Activated T-helper 1 cell treated with anti-CD3 and anti-CD28 coated beads, Interleukin-2, amount 50 U/mL, for 16 hours (primary cell): ENCODE measurements at regions not wholly inside any gene's neighbourhood (a gene's known extent, or its start where the extent isn't known, plus 50 kb on each side); places are given as distances from the start of the nearest gene placed in this dataset.
"Not testable (repeated sequence)": the region's sequence is repeated elsewhere in the genome, so short reads cannot be mapped to it uniquely, and the experiment has no call there.

Experiments
- DNase-seq, 2 donors: peaks; one replicate each; pipeline ENCODE4 v3.0.0-alpha.2; 2020; ENCODE audit warnings: low read depth in 1 of 2, low spot score in 1 of 2

DNA sequence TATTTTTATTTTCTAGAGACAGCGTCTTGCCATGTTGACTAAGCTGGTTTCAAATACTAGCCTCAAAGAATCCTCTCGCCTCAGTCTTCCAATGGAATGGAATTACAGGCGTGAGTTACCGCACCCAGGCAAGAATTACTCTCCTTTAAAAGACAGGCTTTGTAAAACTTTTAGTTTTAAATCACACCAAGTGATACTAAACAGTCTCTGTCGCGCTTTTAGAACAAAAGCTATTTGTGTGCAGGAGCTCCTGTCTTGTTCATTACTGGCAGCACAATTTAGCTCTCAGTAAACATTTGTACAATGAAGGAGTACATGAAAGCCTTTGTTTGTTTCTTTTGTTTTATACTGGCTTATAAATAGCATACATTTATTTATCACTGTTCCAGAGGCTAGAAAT is 1719.2 kb upstream of the PIK3C3 start:
- no peak for DNase-seq

DNA sequence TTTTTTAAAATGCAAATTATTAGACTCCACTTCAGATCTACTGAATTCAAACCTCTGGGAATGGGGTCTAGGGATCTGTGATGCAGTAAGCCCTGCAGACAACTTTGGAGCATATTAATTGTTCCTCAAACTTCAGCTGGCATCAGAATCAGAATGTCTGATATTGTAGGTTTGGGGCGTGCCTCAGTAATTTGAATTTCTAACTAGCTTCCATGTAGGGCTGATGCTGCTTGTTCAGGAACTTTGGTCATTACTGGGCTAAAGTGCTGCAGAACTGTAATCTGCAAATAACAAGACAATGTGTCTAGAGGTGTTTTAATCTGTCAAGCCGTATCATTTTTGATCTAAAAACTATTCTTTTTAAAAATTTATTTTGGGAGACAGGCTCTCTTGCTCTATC is 1719.7 kb upstream of the PIK3C3 start:
- no peak for DNase-seq

DNA sequence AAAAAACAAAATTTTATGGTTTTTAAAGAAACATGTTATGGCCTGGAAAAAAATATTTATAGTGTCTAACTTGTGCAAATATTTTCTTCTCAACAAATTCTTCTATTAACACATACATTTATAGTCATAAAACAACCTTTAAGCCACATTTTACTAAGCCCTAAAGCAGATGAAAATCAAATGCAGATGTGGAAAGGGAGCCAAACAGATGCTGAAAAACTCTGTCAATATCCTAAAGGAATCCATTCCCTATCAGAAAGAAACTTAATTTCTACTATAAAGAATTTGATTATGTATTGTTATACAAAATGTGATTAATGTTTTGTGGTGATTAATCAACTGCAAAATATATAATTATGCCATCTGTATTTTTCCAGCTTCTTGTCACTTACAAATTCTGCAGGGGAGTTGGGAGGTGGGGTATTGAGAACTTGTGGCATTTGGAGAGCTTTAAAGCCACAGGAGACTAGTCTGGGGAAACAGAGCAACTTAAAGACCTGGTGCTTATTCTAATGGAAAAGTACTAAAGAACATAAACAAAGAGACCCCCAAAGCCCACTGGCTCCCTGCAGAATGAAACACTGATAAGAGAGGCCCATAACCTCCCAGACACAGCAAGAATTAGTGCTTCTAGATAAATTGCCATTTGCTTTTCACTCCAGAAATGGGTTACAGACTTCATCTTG is 1721.0 kb upstream of the PIK3C3 start:
- no peak for DNase-seq

DNA sequence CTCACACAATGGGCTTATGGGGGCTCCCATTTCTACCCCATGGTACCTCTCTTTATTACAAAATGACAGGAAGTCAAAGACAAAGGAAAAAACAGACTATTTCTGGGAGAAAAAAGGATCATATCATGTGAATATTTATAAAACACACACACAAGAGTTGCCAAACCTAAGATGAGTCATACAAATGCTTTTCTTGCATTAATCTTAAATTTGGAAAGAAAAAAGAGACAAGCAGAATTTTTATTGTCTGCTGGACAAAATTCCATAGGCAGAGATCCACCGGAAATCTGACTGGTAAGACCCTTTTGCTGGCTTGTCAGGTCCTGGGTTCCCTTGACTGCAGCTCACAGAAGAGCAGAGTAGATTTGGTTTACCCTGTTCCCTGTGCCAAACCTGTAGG is 1732.3 kb upstream of the PIK3C3 start:
- no peak for DNase-seq

DNA sequence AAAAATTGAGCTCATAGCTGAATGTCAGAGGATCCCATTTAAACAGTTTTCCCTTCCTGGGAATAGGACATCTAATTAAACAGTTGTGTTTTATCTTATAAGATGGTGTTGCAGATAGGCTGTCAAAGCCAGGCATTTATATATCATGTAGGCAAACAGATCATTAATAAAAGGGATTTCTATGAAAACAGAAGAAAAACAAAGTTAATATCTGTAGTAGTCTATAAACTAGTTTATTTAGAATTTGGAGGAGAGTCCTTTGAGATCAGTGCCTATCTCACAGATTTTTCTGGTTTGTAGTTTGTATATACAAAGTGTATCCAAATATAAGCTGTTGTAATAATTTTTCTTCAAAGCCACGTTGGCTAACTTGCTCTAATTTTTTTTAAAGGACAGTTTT is 1738.2 kb upstream of the PIK3C3 start:
- DNase-seq: no peak

DNA sequence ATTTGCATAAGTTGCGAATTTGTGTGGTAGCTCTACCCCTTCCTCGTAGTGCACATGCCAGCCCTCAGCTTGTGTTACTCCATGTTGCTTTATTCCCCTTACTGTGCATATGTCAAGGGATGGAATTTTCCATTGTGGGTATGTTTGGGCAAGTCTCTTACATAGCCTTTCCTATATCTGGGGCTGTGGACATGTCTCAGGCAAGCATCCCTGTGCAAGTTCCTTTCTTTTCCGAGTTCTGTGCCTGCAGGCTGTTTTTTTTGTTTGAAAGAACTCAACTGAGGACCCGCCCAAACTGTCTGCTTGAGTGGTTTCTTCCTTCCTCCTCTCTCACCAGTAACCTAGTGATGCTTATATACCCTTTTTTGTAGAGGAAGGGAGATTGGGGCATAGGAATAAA is 1739.1 kb upstream of the PIK3C3 start:
- no peak for DNase-seq

DNA sequence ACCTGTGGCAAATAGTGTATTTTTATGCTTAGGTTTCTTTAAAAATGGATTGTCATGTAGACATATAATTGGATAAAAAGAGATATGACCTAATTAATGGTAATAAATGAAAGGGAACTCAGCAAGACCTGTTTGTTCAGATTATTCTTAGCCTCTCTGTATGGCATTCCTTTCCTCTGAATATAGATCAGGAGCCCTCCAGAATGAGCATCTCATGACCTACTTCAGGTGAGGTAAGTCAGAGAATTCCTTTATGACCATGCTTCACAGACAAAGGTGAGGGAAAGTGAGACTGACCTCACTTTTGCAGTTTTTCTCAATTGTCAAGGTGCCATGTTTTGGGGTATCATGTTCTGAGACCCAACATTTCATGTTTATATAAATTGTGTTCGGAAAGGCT is 1744.3 kb upstream of the PIK3C3 start:
- no peak for DNase-seq

DNA sequence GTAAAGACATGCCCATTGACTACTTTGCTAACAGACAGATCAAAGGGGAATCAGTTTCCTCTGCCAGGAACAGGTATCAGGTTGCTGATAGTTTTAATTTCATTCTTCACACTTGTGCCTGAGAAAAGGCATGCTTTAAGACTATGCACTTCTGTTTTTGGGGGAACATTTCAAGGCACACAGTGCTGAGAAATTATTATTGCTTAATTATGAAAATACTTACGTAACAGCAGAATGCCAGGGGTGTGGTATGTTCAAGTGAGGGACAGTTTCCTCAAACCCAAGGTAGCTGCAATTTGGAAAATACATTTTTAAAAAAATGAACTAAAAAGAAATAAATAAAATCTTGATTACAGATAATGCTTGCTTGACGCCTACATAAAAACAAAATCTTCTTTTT is 1746.1 kb upstream of the PIK3C3 start:
- DNase-seq: no peak

DNA sequence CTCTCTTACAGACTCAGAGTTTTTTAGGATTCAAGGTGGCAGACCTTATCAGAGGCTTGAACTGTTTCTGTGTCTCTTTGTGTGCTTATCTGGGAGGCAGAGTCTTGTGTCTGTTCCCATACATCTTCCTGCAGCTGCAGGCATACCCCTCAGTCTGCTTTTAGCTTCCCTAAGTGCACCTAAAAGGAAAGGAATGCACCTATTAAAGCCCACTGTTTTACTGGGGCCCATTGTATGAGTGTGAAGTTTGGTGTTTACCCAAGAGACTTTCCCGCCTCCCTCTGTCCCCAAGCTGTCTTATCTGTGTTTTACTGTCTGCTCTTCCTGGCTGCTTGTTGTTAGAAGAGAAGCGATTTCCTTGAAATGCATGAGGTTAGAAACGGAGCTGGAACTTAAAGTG is 1757.3 kb upstream of the PIK3C3 start:
- DNase-seq: no peak

DNA sequence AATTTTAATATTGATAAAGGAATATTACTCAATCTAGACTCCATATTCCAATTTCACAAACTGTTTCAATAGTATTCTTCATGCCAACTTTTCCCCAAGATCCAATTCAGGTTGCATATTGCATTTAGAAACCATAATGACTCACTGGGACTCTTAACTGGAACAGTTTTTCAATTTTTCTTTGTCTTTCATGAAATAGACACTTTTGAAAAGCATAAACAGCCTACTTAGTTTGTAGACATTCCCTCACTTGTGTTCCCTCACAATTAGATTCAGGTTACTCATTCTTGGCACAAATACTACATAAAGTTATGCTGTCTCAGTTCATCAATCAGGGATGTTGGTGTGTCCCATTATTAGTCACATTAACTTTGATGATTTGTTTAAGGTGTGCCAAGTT is 1768.4 kb upstream of the PIK3C3 start:
- DNase-seq: no peak

DNA sequence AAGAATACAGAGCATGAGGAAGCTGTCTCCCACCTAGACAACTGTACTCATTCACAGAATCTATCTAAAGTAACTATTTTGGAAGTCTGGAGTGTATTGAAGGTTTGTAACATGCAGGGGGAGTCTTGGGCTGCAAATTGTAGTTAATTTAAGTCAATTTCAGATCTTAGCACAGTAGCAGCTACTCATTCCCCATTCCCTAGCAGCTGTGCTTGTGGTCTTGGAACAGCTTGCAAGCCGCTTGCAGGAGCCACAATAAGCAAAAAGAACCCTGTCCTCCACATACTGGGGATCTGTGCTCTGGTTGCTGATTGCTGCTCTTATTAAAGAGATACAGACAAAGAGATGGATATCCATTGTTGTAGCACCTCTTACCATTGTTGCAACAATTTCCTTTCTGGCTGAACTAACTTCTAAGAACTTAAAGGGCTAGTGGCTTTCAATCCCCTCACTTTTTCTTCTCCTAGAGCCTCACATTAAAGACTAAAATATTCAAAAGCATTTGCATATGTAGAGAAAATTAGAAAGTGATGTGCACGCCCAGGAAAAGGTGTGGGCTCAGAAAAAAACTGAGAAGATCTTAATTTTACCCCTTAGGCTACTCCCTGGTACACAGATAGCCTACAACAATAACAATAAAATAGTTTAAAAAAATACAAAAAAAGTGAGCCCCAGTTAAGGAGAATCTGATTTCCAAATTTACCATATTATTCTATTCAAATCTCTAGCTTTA is 1775.1 kb upstream of the PIK3C3 start:
- DNase-seq: no peak

DNA sequence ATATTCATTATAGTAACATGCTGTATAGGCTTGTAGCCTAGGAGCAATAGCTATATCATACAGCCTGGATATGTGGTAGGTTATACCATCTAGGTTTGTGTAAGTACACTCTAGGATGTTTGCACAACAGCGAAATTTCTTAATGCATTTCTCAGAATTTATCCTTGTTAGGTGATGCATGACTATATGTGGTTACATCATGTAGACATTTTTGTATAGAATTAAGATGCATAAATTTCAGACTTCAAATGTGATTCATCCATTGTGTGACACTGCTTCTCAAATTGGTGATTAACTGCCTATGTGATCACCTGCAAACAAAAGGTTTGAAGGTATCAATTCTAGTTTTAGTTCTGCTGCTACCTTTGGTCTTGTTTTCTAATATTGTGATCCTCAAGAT is 1787.0 kb upstream of the PIK3C3 start:
- DNase-seq: no peak

DNA sequence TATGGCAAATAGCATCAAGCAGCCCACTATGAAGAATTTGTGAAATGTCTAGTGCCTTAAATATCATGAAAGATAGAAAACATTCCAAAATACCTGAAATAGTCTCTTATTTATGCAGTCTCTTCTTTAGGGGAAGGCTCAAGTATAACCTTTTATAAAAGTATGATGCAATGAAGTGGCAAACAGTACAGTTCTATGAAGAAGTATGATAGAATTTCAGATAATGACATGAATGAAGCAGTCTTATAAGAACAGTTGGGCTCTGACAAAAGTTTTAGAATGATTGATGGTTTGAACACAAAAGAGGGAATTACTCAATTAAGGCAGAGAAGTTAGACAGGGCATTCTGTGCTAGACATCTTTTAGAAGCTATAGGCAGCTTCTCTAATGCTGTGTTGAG is 1791.8 kb upstream of the PIK3C3 start:
- no peak for DNase-seq

DNA sequence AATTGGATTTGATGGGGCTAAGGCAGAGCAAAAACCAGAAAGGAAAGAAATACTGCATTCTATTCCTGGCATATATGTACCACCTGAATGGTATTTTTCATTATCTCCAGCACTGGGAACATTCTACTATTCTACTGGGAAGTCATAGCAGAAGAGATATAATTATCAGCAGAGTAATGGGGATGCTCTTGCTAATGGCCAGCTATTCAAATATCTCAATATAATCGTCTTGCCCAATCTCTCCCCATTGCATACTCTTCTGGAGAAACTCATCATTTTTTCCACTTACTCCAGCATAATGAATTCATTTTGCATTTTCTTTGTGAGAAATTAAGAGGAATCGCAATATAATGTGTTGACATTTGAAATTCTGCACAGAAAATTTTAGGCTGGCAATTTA is 1794.7 kb upstream of the PIK3C3 start:
- DNase-seq: no peak

DNA sequence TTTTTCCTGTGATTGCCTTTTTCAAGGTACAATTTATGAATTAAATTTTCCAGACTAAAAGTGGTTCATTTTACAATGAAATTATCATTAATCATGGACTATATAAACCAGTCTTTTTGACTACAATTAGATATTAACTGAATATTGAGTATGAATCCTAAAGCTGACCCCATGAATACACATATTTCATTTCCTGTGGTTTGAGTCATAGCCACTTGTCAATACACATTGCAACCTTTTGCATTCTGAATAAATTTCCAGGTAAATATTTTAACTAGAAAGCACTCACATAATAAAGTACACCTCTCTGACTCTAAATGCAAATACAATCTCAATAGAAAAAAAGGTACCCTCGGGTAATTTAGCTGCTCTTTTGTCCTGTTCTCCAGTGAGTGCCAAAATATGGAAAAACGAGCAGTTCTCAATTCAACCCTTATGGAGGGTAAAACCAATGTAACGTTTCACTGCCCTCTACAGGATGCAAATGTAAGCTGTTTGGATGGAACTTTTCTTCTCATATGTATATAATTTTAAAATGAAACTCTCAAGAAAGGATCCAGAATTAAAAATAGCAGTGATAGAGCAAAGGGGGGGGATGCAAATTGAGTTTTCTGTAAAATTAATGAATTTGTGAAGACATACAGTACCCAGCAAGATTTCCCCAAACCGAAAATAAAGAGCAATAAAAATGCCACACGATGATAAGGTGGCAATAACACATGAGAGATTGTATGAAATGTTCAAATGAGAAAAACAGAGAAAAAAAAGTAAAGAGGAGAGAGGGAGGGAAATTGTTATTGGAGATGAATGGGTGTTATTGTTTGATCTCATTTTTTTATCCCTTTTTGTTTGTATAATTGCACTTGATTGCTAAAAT is 1795.7 kb upstream of the PIK3C3 start:
- no peak for DNase-seq

DNA sequence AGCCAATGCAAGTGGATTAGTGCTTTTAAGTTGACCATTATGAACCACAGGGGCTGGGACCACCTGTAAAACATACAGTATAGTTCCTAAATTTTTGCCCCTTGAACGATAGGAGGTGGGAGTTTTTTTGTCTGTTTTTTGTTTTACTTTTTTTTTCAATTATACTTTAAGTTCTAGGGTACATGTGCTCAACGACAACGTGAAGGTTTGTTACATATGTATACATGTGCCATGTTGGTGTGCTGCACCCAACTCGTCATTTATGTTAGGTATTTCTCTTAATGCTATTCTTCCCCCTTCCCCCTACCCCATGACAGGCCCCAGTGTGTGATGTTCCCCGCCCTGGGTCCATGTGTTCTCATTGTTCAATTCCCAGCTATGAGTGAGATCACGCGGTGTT is 1797.9 kb upstream of the PIK3C3 start:
- no peak for DNase-seq

DNA sequence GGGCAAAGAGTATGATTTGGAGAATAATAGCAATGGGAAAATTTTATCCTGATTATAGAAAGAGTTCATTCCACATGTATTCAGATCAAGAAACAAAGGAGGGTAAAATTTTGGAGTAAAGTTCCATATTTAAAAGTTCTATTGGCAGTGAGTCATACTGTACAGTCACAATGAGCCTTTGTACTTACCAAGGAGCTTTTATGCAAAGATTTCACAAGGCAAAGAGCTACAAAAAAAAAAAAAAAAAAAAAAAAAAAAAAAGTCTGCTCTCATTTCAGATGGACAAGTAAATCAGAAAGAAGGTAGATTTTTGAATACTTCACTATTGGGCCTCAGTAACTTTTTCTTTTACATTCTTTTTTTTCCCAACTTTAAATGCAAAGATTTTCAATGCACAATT is 1802.2 kb upstream of the PIK3C3 start:
- no peak for DNase-seq

DNA sequence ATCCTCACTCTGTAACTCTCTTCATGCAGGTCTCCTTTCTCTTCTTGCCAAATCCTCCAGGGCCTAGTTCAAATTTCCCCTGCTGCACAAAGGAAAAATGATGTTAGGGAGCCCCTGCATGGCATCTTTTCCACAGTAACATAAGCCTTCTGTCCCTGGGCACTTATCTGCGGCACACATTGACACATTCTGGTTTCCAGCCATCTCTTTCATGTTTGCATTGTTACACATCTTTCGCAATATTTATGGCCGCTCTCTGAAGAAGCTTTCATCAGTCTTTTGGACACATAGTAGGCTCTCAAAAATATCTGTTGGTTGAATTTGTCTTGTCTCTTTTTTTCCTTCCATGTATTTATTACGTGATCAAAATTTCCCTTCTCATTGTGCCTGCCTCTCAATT is 1806.1 kb upstream of the PIK3C3 start:
- no peak for DNase-seq

DNA sequence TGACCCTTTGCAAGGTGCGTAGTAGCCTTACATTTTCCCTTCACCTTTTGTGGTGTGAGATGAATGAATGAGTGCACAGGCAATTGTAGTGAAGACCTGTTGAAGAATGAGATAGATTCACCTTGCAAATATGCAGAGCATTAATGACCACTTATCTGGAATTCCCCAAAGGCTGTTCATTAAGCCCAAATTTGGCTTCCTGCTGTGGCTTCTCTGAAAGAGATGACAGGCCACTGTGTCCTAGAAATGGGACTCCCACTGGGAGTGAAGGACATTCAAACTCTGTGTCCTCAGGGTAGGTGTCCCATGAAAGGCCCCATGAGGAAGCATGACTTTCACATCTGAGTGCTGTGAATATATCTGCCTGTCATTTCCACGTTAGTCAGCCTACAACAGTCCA is 1821.8 kb upstream of the PIK3C3 start:
- DNase-seq: no peak

DNA sequence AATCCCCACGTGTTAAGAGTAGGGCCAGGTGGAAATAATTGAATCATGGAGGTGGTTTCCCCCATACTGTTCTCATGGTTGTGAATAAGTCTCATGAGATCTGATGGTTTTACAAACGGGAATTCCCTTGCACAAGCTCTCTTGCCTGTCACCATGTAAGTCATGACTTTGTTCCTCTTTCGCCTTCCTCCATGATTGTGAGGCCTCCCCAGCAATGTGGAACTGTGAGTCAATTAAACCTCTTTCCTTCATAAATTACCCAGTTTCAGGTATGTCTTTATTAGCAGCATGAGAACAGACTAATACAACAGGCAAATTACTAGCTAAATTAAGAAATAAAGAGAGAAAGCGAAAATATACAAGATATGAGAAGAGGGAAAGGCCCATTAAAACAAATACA is 1822.6 kb upstream of the PIK3C3 start:
- DNase-seq: not testable (repeated sequence)

DNA sequence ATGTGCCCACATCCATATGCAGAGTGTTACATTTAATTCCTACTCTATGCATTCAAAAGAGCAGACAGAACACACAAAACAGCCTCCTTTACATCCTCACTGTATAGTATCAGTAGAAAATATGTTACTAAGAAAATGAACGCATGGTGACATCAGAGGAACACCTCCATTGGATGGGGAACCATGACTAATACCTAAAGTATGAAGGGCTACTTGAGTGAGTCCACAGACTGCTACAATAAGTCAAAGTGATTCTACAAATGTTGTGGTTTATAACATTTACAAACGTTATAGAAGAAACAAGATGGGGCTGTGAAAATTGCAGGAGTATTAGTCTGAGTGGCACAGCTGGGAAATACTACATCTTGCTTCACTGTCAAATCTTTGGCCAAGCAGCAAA is 1830.9 kb upstream of the PIK3C3 start:
- DNase-seq: no peak

DNA sequence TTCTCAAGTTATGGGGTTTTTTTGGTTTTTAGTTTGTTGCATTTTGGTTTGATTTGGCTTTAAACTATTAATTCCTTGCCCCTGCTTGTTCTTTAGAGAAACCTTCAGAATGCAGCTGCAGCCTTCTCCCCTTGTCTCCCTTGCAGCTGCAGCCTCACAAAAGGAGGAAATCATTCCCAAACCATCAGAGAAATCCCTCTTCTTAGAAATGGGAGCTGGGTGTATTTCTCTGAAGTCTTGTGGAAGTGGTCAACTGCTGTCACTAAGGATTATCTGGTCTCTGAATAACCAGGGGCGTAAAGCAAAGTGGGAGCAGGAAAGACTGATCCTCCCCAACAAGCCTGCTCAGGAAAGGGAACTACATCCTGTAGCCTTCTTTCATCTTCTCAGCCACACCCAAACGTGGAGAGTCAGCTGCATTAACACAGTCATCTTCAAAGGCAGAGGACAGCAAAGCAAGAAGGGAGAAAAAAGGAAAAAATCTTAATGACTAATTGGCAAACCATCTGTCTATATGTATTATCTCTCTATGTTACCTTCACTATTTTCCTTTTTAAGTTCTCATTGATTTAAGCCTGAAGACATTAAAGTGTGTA is 1834.1 kb upstream of the PIK3C3 start:
- no peak for DNase-seq
